ENCODE measurements at regions not wholly inside any gene's neighbourhood (a gene's known extent, or its start where the extent isn't known, plus 50 kb on each side); places are given as distances from the start of the nearest gene placed in this dataset.

GRCh38 chr13:47826471-47826870 is 174.6 kb downstream of the SUCLA2 start:
- no peak overlapping the region for H3K27ac ChIP-seq
- DNase-seq (ENCODE audit: extremely low spot score in 2 of 2), result no peak

GRCh38 chr13:47822036-47822435 is 179.0 kb downstream of the SUCLA2 start:
- Histone ChIP-seq H3K4me1 (no peaks in the 10 kb centered on the region), H3K27me3 (no peaks in the 10 kb centered on the region), H3K36me3 (no peaks in the 10 kb centered on the region), H3K9me3 (no peaks in the 10 kb centered on the region), H3K27ac (no peak overlapping the region), H3K4me3 (no peak overlapping the region)
- intact Hi-C loops (cut with DNase I), result no loop called here
- TF ChIP-seq CTCF (IDR thresholded peaks at IDR 0.05) (no peak), POLR2AphosphoS5 (IDR thresholded peaks at IDR 0.05; ENCODE audit: insufficient read depth in 1 of 2, low read depth in 1 of 2) (no peak), POLR2A (IDR thresholded peaks at IDR 0.05) (no peak)
- no peak for DNase-seq (ENCODE audit: extremely low spot score in 2 of 2)

More at GRCh38 chr13:47826471-47826870, 174.6 kb downstream of the SUCLA2 start:
- Histone ChIP-seq H3K4me1 (no peaks in the 10 kb centered on the region), H3K27me3 (no peaks in the 10 kb centered on the region), H3K9me3 (no peaks in the 10 kb centered on the region), H3K36me3 (no peaks in the 10 kb centered on the region), H3K4me3 (no peak overlapping the region)
- TF ChIP-seq CTCF (IDR thresholded peaks at IDR 0.05), result no peak
- TF ChIP-seq POLR2AphosphoS5 (IDR thresholded peaks at IDR 0.05; ENCODE audit: insufficient read depth in 1 of 2, low read depth in 1 of 2), result no peak
- TF ChIP-seq POLR2A (IDR thresholded peaks at IDR 0.05), result no peak
- intact Hi-C loops (cut with DNase I), result no loop called here

- H3K27ac ChIP-seq, result no peak overlapping the region
- no peak for TF ChIP-seq CTCF (IDR thresholded peaks at IDR 0.05)
- no peak for TF ChIP-seq POLR2A (IDR thresholded peaks at IDR 0.05)
- H3K9me3 ChIP-seq, result no peaks in the 10 kb centered on the region
- intact Hi-C loops (cut with DNase I), result no loop called here
- H3K4me3 ChIP-seq, result no peak overlapping the region
- no peaks in the 10 kb centered on the region for H3K36me3 ChIP-seq
- H3K4me1 ChIP-seq, result no peaks in the 10 kb centered on the region
- no peaks in the 10 kb centered on the region for H3K27me3 ChIP-seq
- no peak for DNase-seq (ENCODE audit: extremely low spot score in 2 of 2)
Observed at GRCh38 chr13:47816831-47817230, 184.2 kb downstream of the SUCLA2 start.

GRCh38 chr13:47813718-47814117 is 187.4 kb downstream of the SUCLA2 start:
- Histone ChIP-seq H3K4me1 (no peaks in the 10 kb centered on the region), H3K4me3 (no peak overlapping the region), H3K27me3 (no peaks in the 10 kb centered on the region), H3K27ac (no peak overlapping the region), H3K9me3 (no peaks in the 10 kb centered on the region), H3K36me3 (no peaks in the 10 kb centered on the region)
- TF ChIP-seq CTCF (IDR thresholded peaks at IDR 0.05), result no peak
- no peak for DNase-seq (ENCODE audit: extremely low spot score in 2 of 2)
- intact Hi-C loops (cut with DNase I), result no loop called here

- Histone ChIP-seq H3K27me3 (no peaks in the 10 kb centered on the region), H3K4me1 (no peaks in the 10 kb centered on the region), H3K27ac (no peak overlapping the region), H3K9me3 (no peaks in the 10 kb centered on the region), H3K4me3 (no peak overlapping the region), H3K36me3 (no peaks in the 10 kb centered on the region)
- no peak for TF ChIP-seq POLR2A (IDR thresholded peaks at IDR 0.05)
- no peak for TF ChIP-seq POLR2AphosphoS5 (IDR thresholded peaks at IDR 0.05; ENCODE audit: insufficient read depth in 1 of 2, low read depth in 1 of 2)
- TF ChIP-seq CTCF (IDR thresholded peaks at IDR 0.05), result no peak
- intact Hi-C loops (cut with DNase I), result no loop called here
- DNase-seq (ENCODE audit: extremely low spot score in 2 of 2), result no peak
Observed at GRCh38 chr13:47809411-47809810, 191.7 kb downstream of the SUCLA2 start.

Data from vagina (tissue), 2 donors.